ENCODE measurements at regions not wholly inside any gene's neighbourhood (a gene's known extent, or its start where the extent isn't known, plus 50 kb on each side); places are given as distances from the start of the nearest gene placed in this dataset.
A peak's percentile ranks its signal among the peaks of the same experiment; 100 is the strongest.

DNA sequence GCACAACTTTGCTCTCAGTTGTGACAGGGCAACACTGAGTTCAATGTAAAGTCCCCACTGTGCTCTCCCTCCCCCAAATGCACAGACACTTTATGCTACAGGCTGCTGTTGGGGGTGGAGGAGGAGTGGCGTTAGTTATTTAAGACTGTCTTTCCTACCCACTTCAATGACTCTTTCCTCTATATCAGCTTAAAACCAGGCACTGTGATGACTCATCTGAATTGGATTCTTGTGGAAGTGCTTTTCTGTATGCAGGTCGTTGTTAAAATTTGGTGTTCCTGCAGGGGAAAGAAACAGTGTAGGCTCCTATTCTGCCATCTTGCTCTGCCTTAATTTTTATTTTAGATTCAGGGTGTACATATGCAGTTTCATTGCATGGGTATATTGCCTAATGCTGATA lies 1157.2 kb upstream of the ADGRL3 start:
- DNase-seq = no peak

DNA sequence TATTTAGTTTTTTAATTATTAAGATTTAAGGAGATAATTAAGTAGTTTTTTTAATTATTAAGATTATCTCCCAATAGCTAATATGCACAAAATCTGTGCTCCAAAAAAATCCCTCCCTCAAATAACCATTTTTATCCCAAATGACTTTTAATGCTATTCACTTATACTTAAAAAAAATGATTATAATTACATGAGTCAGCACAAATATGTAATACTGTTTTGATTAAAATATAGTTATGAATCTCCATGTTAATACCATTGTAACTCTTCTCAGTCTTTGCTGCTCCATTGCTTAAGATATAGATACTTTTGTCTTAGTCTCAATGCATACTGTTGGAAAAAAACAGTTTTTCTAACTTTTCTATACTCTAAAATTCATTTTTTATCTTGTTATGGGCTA lies 1121.1 kb upstream of the ADGRL3 start:
- no peak for DNase-seq

DNA sequence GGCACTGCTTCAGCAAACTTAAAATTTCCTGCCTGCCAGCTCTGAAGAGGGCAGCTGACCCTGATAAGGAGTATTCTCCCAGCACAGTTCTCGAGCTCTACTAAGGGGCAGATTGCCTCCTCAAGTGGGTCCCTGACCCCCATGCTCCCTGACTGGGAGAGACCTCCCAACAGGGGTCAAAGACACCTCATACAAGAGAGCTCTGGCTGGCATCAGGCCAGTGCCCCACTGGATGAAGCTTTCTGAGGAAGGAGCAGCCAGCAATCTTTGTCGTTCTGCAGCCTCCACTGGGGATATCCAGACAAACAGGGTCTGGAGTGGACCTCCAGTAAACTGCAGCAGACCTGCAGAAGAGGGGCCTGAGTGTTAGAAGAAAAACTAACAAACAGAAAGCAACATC lies 1118.3 kb upstream of the ADGRL3 start:
- DNase-seq = no peak

DNA sequence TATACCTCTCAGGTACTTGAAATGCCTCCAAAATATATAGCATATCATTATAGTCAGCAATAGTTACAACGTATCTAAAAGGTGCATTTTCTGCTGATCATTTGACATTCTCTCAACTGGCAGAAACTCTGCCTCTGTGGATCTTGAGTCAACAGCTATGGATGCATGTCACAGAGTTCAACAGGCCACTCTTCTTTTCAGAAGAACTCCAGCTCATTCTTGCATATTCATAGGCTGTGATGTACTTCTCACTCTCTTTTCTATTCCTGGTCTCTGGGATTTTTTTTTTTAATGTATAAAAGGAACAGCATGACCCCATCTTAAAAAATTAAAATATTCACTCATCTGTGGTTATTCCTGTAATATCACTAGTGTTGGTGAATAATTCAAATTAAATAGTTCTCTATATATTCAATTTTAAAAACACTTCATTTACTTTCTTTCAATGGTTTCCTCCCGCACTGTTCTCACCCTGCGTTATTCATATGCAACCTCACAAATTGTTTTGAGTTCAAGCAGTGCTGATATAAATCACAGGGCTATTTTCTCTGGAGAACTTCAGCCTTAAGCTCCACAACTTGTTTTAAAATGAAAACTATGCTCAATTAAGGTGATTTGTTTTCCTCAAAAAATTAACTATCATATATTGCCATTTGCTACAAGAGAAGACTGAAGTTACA lies 1111.2 kb upstream of the ADGRL3 start:
- DNase-seq = no peak

- no peak for DNase-seq
These were observed 1110.4 kb upstream of the ADGRL3 start for GRCh38 chr4:60089546-60090273.

DNA sequence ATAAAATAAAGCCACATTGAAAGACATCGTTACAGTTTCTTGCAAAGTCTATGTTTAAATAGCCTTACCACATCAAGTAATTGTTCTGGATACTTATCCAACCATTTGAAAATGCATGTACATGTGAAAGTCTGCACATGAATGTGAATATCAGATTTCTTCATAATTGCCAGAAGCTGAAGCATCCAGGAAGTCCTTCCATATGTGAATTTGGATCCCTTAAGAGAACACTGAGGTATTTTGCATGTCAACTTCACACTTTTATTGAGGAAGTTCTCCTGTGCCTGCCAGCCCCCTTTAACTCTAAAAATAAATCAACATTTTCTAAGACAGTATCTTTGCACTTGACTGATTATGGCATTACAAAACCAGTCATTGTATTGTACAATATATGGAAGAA lies 1103.5 kb upstream of the ADGRL3 start:
- DNase-seq = no peak

- DNase-seq = no peak
These were observed 1083.5 kb upstream of the ADGRL3 start for GRCh38 chr4:60116592-60116991.

DNA sequence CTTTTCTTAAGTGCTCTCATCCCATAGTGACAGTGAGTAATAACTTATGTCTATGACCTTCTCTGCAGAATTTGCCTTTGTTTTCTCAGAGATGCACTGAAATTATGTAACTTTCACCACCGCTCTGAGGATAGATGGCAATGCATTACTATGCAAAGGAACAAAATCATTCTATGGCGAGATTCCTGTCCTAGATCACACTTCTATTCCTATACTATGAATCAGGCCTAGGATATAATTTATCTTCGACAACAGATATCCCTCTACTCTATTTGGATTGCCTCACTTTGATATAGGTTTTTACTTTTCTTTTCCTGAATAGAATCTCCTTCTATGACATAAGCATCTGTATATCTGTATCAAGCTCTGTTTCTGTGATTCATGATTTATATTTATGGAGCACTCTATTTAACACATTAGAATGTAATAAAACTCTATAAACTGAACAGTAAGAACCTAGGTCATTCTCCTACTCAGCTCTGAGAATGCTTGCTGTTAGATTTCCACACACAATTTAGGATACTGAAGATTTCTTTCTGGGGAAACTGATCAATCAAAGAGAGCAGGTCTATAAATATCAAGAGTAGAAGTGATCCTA lies 1082.3 kb upstream of the ADGRL3 start:
- DNase-seq = no peak

DNA sequence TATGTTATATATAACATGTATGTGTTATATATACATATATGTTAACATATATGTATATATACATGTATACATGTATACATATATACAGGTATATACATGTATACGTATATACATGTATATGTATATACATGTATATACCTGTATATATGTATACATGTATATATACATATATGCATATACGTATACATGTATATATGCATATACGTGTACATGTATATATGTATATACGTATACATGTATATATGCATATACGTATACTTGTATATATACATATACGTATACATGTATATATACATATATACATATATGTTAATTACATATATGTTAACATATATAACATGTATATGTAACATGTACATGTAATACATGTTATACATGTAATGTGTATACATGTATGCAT lies 1077.3 kb upstream of the ADGRL3 start:
- DNase-seq = no peak

DNA sequence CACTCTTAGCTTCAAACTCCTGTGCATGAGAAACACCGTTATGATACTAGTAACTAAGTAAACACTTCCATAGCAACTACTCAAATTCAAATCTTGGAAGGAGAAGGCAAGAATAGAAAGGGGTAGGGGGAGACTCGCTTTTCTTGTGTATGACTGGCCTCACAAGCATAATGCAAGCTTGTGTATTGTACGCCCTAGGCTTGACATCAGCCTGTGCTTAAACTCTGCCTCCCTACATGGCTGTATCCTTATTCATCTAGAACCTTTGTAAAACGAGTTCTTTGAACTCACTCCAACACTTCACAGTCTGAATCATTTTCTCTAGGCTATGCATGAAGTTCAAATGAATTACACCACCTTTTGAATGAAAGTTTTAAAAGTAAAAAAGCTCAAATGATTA lies 1071.2 kb upstream of the ADGRL3 start:
- no peak for DNase-seq

DNA sequence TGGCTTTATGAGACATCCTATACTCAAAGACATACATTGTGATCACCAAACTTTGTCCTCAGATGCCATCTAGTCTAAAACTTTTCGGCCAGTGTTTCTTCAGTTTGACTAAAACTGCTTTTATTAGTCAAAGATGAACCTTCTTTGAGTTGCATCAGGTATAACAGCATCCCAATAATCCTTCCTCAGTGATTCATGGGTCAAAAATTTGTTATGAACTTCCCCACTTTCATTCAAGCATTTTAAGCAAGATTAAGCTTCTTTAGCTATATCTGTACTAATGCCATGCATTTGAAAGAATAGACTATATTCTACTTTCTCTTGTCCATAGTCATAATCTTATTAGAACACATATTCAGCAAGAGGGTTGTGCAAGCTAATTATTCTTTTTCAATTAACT lies 1070.4 kb upstream of the ADGRL3 start:
- DNase-seq = no peak

- no peak for DNase-seq
These were observed 1066.8 kb upstream of the ADGRL3 start for GRCh38 chr4:60133375-60133774.

DNA sequence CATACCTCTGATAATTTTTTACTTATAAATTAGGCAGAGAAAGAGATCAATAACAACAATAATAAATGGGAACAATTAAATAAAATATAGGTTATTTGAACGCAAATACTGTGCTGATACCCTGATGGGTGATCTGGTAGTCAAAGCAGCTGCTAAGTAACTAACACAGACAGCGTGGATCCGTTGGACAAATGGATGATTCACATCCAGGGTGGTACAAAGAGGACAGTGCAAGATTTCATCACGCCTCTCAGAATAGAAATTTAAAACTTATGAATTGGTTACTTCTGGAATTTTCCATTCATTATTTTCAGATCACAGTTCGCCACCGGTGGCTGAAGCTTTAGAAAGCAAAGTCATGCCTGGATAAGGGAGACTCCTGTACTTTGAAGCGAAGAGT lies 1066.0 kb upstream of the ADGRL3 start:
- no peak for DNase-seq

- DNase-seq = no peak
These were observed 1045.0 kb upstream of the ADGRL3 start for GRCh38 chr4:60155088-60155487.

DNA sequence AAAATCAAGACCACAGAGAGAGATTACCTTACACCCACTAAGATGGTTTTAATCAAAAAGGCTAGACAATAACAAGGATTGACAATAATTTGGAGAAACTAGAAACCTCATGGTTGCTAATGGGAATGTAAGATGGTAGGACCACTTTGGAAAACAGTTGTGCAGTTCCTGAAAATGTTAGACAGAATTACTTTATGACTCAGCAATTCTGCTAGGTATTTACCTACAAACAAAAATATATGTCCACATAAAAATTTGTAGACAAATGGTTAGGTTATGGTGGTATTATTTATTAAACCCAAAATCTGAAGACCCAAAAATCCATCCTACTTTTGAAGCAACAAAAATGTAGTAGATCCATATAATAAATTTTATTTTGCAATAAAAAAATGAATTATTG lies 1027.0 kb upstream of the ADGRL3 start:
- no peak for DNase-seq

DNA sequence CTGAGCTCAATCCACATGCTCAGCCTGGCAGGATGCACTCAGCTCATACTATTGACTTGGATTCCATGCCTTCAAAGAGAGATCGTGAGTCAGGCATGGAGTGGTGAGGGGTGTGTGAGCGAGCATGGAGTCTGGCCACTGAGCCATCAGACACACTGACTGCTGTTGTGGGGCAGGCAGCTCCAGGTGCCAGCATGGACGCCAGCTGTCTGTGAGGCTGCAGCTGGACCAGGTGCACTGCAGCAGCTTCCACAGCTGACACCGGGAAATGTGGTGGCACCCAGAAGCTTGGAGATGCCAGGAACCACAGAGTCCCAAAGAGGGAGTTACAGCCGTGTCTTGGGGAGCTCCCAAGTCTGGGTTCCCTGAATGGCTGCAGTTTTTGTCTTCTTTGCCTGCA lies 1026.4 kb upstream of the ADGRL3 start:
- no peak for DNase-seq

DNA sequence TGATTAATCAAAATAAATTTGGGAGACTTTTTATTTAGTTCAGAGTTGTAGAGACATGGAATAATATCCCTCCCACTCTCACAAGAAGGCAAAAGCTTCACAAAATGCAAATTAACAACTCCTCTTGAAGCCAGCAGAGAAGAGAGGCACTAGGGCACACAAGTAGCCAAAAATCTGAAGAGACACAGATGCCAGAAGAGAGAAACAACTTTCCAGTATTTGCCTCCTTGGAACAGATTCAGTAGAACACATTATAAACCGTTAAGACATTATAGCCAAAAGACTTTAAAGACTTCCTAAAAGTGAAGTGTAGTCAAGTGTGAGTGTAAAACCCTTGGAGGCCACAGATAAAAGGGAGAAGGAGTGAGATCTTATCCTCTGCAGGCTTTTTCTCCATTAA lies 1024.9 kb upstream of the ADGRL3 start:
- DNase-seq = no peak

GRCh38 chr4:60187428-60187827 lies 1012.7 kb upstream of the ADGRL3 start:
- DNase-seq = no peak

GRCh38 chr4:60189286-60189685 lies 1010.8 kb upstream of the ADGRL3 start:
- DNase-seq = no peak

GRCh38 chr4:60194214-60194613 lies 1005.9 kb upstream of the ADGRL3 start:
- DNase-seq = no peak

- DNase-seq = no peak
These were observed 1004.9 kb upstream of the ADGRL3 start for GRCh38 chr4:60195256-60195655.

DNA sequence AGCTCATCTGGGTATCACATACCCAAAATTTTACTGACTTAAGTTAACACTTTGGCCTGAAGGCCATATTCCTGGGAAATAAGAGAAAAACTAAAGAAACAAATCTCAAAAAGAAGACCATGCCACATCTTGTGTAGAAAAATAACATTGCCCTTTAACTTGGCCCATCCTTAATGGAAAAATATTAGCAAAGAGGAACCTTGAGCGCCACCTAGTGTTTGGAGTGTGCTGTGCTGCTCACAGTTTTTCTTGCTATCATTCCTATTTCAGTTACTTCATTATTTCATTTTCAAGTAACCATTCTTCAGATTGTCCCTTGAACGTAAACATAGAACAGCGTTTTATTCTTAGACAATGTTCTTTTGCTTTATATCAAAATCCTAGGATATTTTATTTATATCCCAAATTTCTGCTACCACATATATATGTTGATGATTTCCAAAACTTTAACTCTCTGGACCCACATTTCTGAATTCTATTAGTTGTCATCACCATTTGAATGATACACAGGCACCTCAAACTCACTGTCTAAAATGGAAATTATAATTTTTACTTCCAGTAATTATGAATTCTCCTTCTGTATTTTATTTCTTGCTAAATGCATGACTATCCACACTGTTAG lies 999.0 kb upstream of the ADGRL3 start:
- peak; percentile 41 for DNase-seq

DNA sequence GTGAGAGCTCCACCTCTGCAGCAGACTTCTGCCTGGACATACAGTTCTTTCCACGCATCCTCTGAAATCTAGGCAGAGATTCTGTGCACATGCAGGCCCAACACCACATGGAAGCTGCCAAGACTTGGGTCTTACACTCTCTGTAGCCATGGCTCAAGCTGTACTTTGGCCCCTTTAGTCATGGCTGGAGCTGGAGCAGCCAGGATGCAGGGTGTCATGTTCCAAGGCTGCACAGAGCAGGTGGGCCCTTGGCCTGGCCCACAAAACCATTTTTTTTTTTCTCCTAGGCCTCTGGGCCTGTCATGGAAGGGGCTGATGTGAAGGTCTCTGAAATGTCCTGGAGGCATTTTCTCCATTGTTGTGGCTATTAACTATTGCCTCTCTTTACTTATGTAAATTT lies 990.5 kb upstream of the ADGRL3 start:
- no peak for DNase-seq

- DNase-seq = no peak
These were observed 984.2 kb upstream of the ADGRL3 start for GRCh38 chr4:60215906-60216305.
